ENCODE measurements at regions not wholly inside any gene's neighbourhood (a gene's known extent, or its start where the extent isn't known, plus 50 kb on each side); places are given as distances from the start of the nearest gene placed in this dataset.
A peak's percentile ranks its signal among the peaks of the same experiment; 100 is the strongest.

DNA sequence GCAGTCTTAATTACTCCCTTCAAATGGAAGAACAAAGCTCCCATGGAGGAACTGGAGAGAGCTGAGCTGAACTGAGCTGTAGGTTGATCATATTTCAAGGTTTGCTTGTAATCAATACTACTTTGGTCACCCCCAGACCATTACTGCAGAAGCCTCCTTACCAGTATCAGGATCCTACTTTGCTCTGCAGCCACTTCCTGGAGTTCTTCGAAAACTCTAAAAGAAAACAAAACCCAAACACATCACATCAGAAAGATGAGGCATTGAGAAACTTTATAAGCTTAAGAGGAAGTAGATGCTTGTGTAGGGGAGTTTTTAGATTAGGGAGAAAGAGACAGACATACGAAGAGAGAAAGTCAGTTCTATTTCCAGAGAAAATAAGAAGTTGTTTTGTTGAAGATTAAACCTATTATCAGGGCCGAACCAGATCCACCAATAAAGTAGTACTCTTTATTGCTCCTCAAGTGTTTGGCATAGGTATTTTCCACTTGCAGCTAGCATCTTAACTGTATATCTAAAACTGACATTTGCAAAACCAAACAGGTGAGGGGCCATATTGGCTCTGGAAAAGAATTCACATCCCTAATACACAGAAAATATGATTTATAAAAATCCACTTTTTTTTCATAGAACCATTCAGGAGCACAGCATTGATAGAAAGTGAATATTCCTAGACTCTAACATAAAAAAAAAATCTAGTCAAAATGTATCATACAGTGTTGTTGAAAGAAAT is 166.9 kb upstream of the KLF7 start:
- no peak for ATAC-seq (ENCODE audit: low read depth in 2 of 2)
- no peak overlapping the region for H3K4me3 Mint-ChIP-seq

DNA sequence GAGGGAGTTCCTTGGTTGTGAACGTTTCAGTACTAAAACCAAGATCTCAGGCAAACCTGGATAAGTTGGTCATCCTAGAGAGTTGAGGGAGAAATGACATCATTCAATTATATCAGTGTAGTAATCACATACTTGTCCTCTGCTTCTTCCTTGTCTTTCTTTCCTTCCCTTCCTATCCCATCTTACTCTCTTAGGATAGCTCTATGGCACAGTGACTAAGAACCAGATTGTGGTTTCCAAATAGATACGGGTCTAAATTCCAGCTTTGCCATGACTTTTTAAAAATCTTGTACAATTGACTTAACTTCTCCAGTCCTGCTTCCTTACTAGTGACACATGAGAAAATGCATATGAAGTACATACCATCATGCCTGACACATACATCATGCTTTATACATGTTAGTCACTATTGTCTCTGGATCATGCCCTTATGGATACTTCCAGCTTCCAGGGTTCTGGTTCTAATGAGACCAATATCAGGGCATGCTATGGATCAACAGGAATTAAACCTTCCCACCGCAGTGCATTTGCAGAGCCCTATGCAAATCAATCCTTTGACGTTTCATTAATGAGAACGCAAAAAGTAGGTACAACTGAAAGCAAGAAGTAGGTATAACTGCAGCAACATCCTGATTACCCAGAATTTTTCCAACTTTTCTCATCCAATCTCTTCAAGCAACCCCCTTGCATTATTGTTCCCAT is 168.0 kb upstream of the KLF7 start:
- H3K36me3 Mint-ChIP-seq, result no peaks in the 10 kb centered on the region
- H3K4me3 Mint-ChIP-seq, result peak overlapping the region in 1 of 4 donors; percentile 10
- no peaks in the 10 kb centered on the region for H3K27me3 ChIP-seq (ENCODE audit: control insufficient read depth, insufficient read depth, low read length)
- DNase-seq (no peak), ATAC-seq (ENCODE audit: low read depth in 2 of 2) (no peak)
- H3K9me3 Mint-ChIP-seq, result no peaks in the 10 kb centered on the region
- H3K9me3 ChIP-seq (ENCODE audit: control insufficient read depth in 2 of 2, low read length in 2 of 2), result no peaks in the 10 kb centered on the region
- no peak overlapping the region for H3K4me3 ChIP-seq (ENCODE audit: low read depth, low read length)
- peaks cover 0 to 51% (median 18%) of the 10 kb centered on the region in 4 donors for H3K4me1 Mint-ChIP-seq
- H3K4me1 ChIP-seq (ENCODE audit: control insufficient read depth, insufficient read depth, low read length, poor library complexity, severe bottlenecking), result peaks cover 5% of the 10 kb centered on the region
- H3K36me3 ChIP-seq (ENCODE audit: control insufficient read depth, insufficient read depth, low read length), result no peaks in the 10 kb centered on the region
- no peak overlapping the region for H3K27ac ChIP-seq (ENCODE audit: insufficient read depth, low read length, poor library complexity, severe bottlenecking)
- peak overlapping the region in 1 of 3 donors; percentile 0 for H3K27ac Mint-ChIP-seq
- H3K27me3 Mint-ChIP-seq, result no peaks in the 10 kb centered on the region

More for the DNA sequence above, 166.9 kb upstream of the KLF7 start:
- H3K36me3 Mint-ChIP-seq, result no peaks in the 10 kb centered on the region
- Histone ChIP-seq H3K4me3 (ENCODE audit: low read depth, low read length) (no peak overlapping the region), H3K27ac (ENCODE audit: insufficient read depth, low read length, poor library complexity, severe bottlenecking) (no peak overlapping the region), H3K4me1 (ENCODE audit: control insufficient read depth, insufficient read depth, low read length, poor library complexity, severe bottlenecking) (peaks cover 5% of the 10 kb centered on the region), H3K36me3 (ENCODE audit: control insufficient read depth, insufficient read depth, low read length) (no peaks in the 10 kb centered on the region), H3K9me3 (ENCODE audit: control insufficient read depth in 2 of 2, low read length in 2 of 2) (no peaks in the 10 kb centered on the region), H3K27me3 (ENCODE audit: control insufficient read depth, insufficient read depth, low read length) (no peaks in the 10 kb centered on the region)
- H3K9me3 Mint-ChIP-seq, result no peaks in the 10 kb centered on the region
- peaks cover 0 to 48% (median 13%) of the 10 kb centered on the region in 4 donors for H3K4me1 Mint-ChIP-seq
- peak in 1 of 3 donors; percentile 61 for DNase-seq
- H3K27ac Mint-ChIP-seq, result peak overlapping the region in 1 of 3 donors; percentile 24
- H3K27me3 Mint-ChIP-seq, result no peaks in the 10 kb centered on the region

DNA sequence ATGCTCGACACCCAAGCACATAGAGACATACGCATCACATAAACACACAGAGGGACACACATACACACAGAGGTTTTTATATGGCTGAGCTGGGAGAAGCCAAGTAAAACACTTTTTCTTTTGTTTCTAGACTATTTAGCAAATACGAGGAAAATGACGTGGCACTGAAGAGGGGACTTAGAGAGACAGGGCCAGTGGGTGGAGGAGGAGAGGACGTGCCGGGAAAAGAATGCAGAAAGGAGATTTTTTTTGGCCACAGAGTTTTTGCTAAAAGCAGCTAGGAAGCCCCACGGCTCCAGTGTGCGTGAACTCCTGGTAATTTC is 168.5 kb upstream of the KLF7 start:
- H3K36me3 Mint-ChIP-seq, result no peaks in the 10 kb centered on the region
- Histone ChIP-seq H3K27ac (ENCODE audit: insufficient read depth, low read length, poor library complexity, severe bottlenecking) (no peak overlapping the region), H3K4me3 (ENCODE audit: low read depth, low read length) (peak overlapping the region; percentile 28), H3K36me3 (ENCODE audit: control insufficient read depth, insufficient read depth, low read length) (no peaks in the 10 kb centered on the region), H3K27me3 (ENCODE audit: control insufficient read depth, insufficient read depth, low read length) (no peaks in the 10 kb centered on the region), H3K9me3 (ENCODE audit: control insufficient read depth in 2 of 2, low read length in 2 of 2) (no peaks in the 10 kb centered on the region), H3K4me1 (ENCODE audit: control insufficient read depth, insufficient read depth, low read length, poor library complexity, severe bottlenecking) (peaks cover 5% of the 10 kb centered on the region)
- ATAC-seq (ENCODE audit: low read depth in 2 of 2), result no peak
- no peaks in the 10 kb centered on the region for H3K9me3 Mint-ChIP-seq
- H3K4me1 Mint-ChIP-seq, result peaks cover 0 to 47% (median 18%) of the 10 kb centered on the region in 4 donors
- peak overlapping the region in 2 of 3 donors; percentile 0 to 75 for H3K27ac Mint-ChIP-seq
- no peaks in the 10 kb centered on the region for H3K27me3 Mint-ChIP-seq
- peak overlapping the region in 2 of 4 donors; percentile 10 to 41 for H3K4me3 Mint-ChIP-seq
- peak in 1 of 3 donors; percentile 17 for DNase-seq

DNA sequence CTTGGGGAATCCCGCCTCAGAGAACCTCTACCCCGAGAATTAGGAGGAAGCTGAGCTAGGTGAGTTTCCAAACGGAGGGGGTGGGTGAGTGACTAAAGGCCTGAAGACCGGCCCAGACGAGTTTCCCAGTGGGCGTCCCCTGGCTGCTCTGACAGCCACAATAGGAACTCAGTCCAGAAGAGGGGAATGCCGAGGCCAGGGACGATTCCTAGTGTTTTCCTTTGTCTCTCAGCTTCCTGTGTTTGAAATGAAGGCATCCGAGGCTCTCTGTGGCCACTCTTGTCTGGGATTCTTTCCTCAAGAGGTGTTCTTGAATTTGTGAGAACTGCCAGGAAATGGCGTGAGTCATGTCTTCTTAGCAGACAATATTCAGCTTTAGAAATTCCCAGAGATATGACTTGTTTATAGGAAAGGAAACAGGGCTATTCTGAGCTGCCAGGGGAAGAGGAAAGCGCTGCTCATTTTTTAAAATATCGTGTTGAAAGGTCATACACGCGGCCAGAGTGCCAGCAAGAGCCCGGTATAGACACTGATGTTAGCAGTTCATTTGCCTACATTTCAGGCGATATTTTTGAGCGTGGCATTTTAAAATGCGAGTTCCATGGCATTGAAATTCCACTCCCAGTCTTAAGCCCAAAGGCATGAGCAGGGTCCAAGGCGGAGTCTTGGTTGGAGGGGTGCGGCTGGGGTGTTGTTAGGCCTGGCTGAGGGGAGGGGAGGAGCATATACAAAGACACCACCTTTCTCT is 169.1 kb upstream of the KLF7 start:
- Mint-ChIP-seq H3K27me3 (no peaks in the 10 kb centered on the region), H3K27ac (peak overlapping the region in 2 of 3 donors; percentile 17 to 75), H3K36me3 (no peaks in the 10 kb centered on the region), H3K4me3 (peak overlapping the region in 3 of 4 donors; percentile 5 to 41 (median 10)), H3K4me1 (peaks cover 0 to 45% (median 18%) of the 10 kb centered on the region in 4 donors), H3K9me3 (no peaks in the 10 kb centered on the region)
- no peak for ATAC-seq (ENCODE audit: low read depth in 2 of 2)
- peak in 1 of 3 donors; percentile 20 for DNase-seq
- no peaks in the 10 kb centered on the region for H3K36me3 ChIP-seq (ENCODE audit: control insufficient read depth, insufficient read depth, low read length)
- peaks cover 5% of the 10 kb centered on the region for H3K4me1 ChIP-seq (ENCODE audit: control insufficient read depth, insufficient read depth, low read length, poor library complexity, severe bottlenecking)
- H3K27me3 ChIP-seq (ENCODE audit: control insufficient read depth, insufficient read depth, low read length), result no peaks in the 10 kb centered on the region
- H3K27ac ChIP-seq (ENCODE audit: insufficient read depth, low read length, poor library complexity, severe bottlenecking), result no peak overlapping the region
- peak overlapping the region; percentile 28 for H3K4me3 ChIP-seq (ENCODE audit: low read depth, low read length)
- no peaks in the 10 kb centered on the region for H3K9me3 ChIP-seq (ENCODE audit: control insufficient read depth in 2 of 2, low read length in 2 of 2)

DNA sequence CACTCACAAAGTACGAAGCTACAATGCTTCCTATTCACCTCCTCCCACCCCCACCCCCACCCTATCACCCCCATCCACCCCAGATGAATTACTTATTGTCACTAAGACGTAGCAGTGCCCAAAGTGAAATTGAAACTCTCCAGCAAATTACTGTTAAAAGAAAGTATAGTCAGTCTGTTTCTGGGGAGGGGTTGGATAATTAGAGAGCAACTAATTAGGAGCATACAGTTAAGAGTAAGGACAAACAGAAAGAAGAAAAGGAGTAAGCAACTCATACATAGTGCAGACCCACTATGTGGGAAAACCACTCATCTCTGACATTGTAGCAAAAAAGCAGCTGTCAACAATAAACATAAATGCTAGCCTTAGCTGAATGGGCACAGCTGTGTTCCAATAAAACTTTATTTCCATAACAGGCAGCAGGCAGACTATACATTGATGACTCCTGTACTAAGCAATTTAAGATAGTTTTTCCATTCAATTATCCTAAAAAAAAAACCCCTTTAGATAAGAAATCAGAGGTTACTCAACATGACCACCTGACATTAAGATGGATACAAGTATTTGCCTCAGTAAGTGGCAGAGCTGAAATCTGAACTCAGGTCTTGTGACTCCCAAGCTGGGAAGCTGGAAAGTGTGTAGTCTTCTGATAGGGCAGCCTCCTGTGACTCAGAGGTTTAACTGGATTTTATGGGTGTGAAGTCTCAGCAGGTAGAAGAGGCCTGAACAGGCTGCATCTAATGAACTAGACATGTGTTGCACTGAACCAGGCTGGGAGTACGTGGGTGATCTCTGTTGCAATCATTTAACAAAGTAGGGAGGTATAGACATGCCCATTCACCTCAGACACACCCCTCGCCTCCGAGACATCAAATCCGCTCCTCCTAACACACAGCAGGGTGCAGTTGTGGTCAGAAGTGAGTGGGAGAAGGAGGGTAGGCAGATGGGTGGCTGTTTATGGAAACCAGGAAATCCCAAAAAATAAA is 171.8 kb upstream of the KLF7 start:
- H3K27ac Mint-ChIP-seq, result peak overlapping the region in 2 of 3 donors; percentile 45 to 48
- H3K27me3 Mint-ChIP-seq, result no peaks in the 10 kb centered on the region
- H3K27me3 ChIP-seq (ENCODE audit: control insufficient read depth, insufficient read depth, low read length), result no peaks in the 10 kb centered on the region
- H3K4me3 Mint-ChIP-seq, result peak overlapping the region in 3 of 4 donors; percentile 1 to 31 (median 6)
- peak; percentile 42 to 65 for ATAC-seq (ENCODE audit: low read depth in 2 of 2)
- H3K4me1 ChIP-seq (ENCODE audit: control insufficient read depth, insufficient read depth, low read length, poor library complexity, severe bottlenecking), result peaks cover 5% of the 10 kb centered on the region
- peaks cover 0 to 39% (median 15%) of the 10 kb centered on the region in 4 donors for H3K4me1 Mint-ChIP-seq
- peak overlapping the region; percentile 63 for H3K4me3 ChIP-seq (ENCODE audit: low read depth, low read length)
- peak in 1 of 3 donors; percentile 81 for DNase-seq
- no peak overlapping the region for H3K27ac ChIP-seq (ENCODE audit: insufficient read depth, low read length, poor library complexity, severe bottlenecking)
- no peaks in the 10 kb centered on the region for H3K9me3 Mint-ChIP-seq
- no peaks in the 10 kb centered on the region for H3K36me3 Mint-ChIP-seq
- H3K9me3 ChIP-seq (ENCODE audit: control insufficient read depth in 2 of 2, low read length in 2 of 2), result no peaks in the 10 kb centered on the region
- H3K36me3 ChIP-seq (ENCODE audit: control insufficient read depth, insufficient read depth, low read length), result no peaks in the 10 kb centered on the region

DNA sequence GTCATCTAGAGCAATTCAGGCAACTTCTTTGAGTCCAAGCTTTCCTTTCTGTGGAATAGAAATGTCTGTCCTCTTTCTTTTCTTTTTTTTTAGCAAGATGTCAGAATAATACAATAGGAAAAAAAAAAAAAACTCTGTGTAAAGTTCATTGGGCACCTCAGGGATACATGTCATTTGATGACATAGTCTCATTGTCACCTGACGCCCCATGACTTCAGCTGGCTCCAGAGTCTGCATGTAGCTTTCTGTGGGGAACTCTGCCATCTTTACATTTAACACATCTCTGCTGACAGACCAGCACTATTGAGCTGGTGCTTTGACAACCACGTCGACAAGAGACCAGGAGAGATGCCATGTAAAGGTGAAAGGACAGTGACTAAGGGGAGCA is 172.5 kb upstream of the KLF7 start:
- no peaks in the 10 kb centered on the region for H3K36me3 ChIP-seq (ENCODE audit: control insufficient read depth, insufficient read depth, low read length)
- H3K27me3 Mint-ChIP-seq, result no peaks in the 10 kb centered on the region
- no peak for DNase-seq
- H3K27ac ChIP-seq (ENCODE audit: insufficient read depth, low read length, poor library complexity, severe bottlenecking), result no peak overlapping the region
- no peak overlapping the region for H3K4me3 Mint-ChIP-seq
- peaks cover 0 to 35% (median 14%) of the 10 kb centered on the region in 4 donors for H3K4me1 Mint-ChIP-seq
- H3K9me3 Mint-ChIP-seq, result no peaks in the 10 kb centered on the region
- no peak overlapping the region for H3K4me3 ChIP-seq (ENCODE audit: low read depth, low read length)
- H3K4me1 ChIP-seq (ENCODE audit: control insufficient read depth, insufficient read depth, low read length, poor library complexity, severe bottlenecking), result peaks cover 5% of the 10 kb centered on the region
- no peaks in the 10 kb centered on the region for H3K36me3 Mint-ChIP-seq
- peak overlapping the region in 2 of 3 donors; percentile 45 to 48 for H3K27ac Mint-ChIP-seq
- no peaks in the 10 kb centered on the region for H3K9me3 ChIP-seq (ENCODE audit: control insufficient read depth in 2 of 2, low read length in 2 of 2)
- ATAC-seq (ENCODE audit: low read depth in 2 of 2), result no peak
- H3K27me3 ChIP-seq (ENCODE audit: control insufficient read depth, insufficient read depth, low read length), result no peaks in the 10 kb centered on the region

DNA sequence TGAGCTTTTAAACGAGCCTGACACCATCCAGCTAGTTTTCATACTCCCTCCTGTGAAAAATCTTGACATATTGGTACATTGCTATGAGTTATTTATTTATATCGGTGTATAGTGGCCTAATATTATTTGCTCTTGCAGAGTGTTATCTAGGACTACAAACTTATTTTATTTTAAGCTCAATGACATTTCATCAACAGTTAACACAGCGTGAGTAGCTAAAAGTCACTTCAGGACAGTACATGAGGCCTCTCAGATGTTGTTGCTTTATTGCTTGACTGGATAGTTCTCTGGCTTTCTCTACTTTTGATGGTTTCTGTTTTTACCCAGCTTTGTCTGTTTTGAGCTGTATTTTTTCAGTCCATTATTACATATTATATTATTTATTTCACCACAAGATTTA is 172.9 kb upstream of the KLF7 start:
- H3K36me3 ChIP-seq (ENCODE audit: control insufficient read depth, insufficient read depth, low read length), result no peaks in the 10 kb centered on the region
- Mint-ChIP-seq H3K4me1 (peaks cover 0 to 32% (median 14%) of the 10 kb centered on the region in 4 donors), H3K36me3 (no peaks in the 10 kb centered on the region), H3K4me3 (no peak overlapping the region), H3K27me3 (no peaks in the 10 kb centered on the region), H3K9me3 (no peaks in the 10 kb centered on the region), H3K27ac (no peak overlapping the region)
- H3K27me3 ChIP-seq (ENCODE audit: control insufficient read depth, insufficient read depth, low read length), result no peaks in the 10 kb centered on the region
- H3K4me3 ChIP-seq (ENCODE audit: low read depth, low read length), result no peak overlapping the region
- H3K27ac ChIP-seq (ENCODE audit: insufficient read depth, low read length, poor library complexity, severe bottlenecking), result no peak overlapping the region
- DNase-seq, result no peak
- no peaks in the 10 kb centered on the region for H3K9me3 ChIP-seq (ENCODE audit: control insufficient read depth in 2 of 2, low read length in 2 of 2)
- no peak for ATAC-seq (ENCODE audit: low read depth in 2 of 2)
- peaks cover 5% of the 10 kb centered on the region for H3K4me1 ChIP-seq (ENCODE audit: control insufficient read depth, insufficient read depth, low read length, poor library complexity, severe bottlenecking)
